ENCODE measurements at regions not wholly inside any gene's neighbourhood (a gene's known extent, or its start where the extent isn't known, plus 50 kb on each side); places are given as distances from the start of the nearest gene placed in this dataset.

GRCh38 chr1:232380131-232380530 lies 249.8 kb downstream of the SIPA1L2 start:
- TF ChIP-seq CTCF (IDR thresholded peaks at IDR 0.05; ENCODE audit: extremely low read depth, missing control alignments): no peak
- no peak for DNase-seq (ENCODE audit: low spot score)

DNA sequence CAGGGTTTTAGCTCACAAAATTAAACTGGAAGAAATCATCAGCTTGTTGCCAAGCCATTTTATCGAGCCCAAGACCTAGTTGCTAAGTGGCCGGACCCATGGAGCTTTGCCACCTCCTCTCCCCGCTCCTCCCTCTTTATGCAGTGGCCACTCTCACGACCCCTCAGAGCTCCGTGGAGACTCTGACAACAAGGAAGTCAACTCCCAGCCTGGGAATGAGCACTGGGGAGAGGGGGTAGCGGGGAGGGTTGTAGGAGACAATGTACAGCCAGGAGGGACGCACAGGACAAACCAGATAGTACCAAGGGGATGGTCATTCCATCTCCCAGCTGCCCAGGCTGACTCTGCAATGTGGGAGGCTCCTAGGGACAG lies 250.9 kb downstream of the SIPA1L2 start:
- no peak for DNase-seq (ENCODE audit: low spot score)
- no peak for TF ChIP-seq CTCF (IDR thresholded peaks at IDR 0.05; ENCODE audit: extremely low read depth, missing control alignments)

DNA sequence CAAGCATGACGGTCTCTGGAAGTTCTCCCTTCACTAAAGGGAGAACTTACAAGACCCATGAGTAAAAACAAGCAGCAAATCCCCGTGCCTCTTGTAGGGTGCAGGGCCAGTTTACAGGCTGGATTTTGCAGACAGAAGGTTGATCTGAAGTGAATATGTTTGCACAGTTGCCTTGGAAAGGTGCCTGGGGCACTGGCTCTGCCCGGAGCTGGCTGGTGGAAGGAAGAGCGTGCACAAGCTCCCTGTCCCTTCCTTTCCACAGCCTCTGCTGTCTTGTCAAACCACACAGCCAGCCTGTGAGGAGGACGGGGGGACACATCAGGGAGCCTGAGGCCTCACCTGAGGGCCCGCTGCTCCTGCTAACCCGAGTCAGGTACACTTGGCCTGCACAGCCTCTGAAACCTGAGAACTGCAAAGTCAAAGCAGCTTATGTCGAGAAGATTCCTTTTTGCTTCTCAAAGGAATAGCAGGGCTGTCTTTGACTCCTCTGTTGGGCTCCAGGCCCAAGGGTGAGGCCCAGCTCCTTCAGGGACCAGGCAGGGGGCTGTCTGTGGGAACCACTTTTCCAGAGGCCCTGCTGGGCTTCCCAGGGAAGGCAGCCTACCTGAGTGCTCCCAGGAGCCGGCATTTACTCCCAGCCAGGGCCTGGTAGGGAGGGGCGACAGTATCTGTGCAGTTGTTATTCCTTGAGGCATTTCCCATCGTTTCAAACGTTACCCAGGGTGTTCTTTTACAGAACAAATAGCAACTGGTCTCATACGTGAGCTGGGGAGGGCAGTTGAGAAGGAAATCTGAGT lies 251.5 kb downstream of the SIPA1L2 start:
- DNase-seq (ENCODE audit: low spot score): no peak
- no peak for TF ChIP-seq CTCF (IDR thresholded peaks at IDR 0.05; ENCODE audit: extremely low read depth, missing control alignments)

DNA sequence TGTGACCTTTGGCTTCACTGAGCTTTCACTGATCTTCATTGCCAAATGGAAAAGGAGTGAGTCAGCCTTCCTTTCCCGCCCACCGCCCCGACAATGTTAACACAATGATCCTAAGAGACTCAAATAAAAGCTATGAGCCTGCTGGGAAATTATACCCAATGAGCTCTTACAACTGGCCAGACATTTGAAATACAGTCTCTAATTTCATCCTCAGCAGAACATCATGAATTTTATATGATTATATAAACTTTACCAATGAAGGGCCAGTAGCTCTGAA lies 252.5 kb downstream of the SIPA1L2 start:
- DNase-seq (ENCODE audit: low spot score): no peak
- no peak for TF ChIP-seq CTCF (IDR thresholded peaks at IDR 0.05; ENCODE audit: extremely low read depth, missing control alignments)

GRCh38 chr1:232376632-232377493 lies 253.1 kb downstream of the SIPA1L2 start:
- no peak for TF ChIP-seq CTCF (IDR thresholded peaks at IDR 0.05; ENCODE audit: extremely low read depth, missing control alignments)
- no peak for DNase-seq (ENCODE audit: low spot score)

- no peak for TF ChIP-seq CTCF (IDR thresholded peaks at IDR 0.05; ENCODE audit: extremely low read depth, missing control alignments)
- DNase-seq (ENCODE audit: low spot score): no peak
Observed at GRCh38 chr1:232372841-232373440, 257.0 kb downstream of the SIPA1L2 start.

GRCh38 chr1:232372431-232372830 lies 257.5 kb downstream of the SIPA1L2 start:
- no peak for TF ChIP-seq CTCF (IDR thresholded peaks at IDR 0.05; ENCODE audit: extremely low read depth, missing control alignments)
- DNase-seq (ENCODE audit: low spot score): no peak

Data from GM20000 (cell line).